ENCODE measurements at regions not wholly inside any gene's neighbourhood (a gene's known extent, or its start where the extent isn't known, plus 50 kb on each side); places are given as distances from the start of the nearest gene placed in this dataset.

DNA sequence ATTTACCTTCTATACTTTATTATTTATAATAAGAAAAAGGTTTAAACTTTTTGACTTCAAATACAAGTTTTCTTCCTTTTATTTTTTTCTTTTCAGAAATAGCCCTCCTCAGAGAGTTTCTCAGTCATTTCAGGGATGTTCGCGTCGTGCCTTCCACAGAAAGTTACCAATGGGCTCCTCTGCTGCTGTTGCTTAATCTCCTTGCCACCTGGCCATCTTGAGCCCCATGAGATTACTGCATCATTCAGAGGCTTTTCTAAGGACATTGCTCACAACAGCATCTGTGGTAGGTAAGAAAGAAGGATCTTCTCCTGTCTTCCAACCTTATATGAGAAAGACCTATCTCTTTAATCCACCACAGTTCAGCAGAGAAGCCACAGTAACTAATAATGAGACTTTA is 1361.9 kb upstream of the ADGRL3 start:
- no peak for DNase-seq (ENCODE audit: low spot score in 2 of 2)
- TF ChIP-seq POLR2A (IDR thresholded peaks at IDR 0.05) = no peak
- TF ChIP-seq, protein P1, sequence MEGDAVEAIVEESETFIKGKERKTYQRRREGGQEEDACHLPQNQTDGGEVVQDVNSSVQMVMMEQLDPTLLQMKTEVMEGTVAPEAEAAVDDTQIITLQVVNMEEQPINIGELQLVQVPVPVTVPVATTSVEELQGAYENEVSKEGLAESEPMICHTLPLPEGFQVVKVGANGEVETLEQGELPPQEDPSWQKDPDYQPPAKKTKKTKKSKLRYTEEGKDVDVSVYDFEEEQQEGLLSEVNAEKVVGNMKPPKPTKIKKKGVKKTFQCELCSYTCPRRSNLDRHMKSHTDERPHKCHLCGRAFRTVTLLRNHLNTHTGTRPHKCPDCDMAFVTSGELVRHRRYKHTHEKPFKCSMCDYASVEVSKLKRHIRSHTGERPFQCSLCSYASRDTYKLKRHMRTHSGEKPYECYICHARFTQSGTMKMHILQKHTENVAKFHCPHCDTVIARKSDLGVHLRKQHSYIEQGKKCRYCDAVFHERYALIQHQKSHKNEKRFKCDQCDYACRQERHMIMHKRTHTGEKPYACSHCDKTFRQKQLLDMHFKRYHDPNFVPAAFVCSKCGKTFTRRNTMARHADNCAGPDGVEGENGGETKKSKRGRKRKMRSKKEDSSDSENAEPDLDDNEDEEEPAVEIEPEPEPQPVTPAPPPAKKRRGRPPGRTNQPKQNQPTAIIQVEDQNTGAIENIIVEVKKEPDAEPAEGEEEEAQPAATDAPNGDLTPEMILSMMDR (IDR thresholded peaks at IDR 0.05) = no peak
- H3K4me3 ChIP-seq (ENCODE audit: low read depth, poor library complexity, severe bottlenecking) = no peak overlapping the region
- WGBS, 2 donors = 93 to 100% methylated on average over 3 of the region's 3 CpGs
- intact Hi-C loops (cut with DNase I; ENCODE audit: low total_unique reads) = no loop called here

DNA sequence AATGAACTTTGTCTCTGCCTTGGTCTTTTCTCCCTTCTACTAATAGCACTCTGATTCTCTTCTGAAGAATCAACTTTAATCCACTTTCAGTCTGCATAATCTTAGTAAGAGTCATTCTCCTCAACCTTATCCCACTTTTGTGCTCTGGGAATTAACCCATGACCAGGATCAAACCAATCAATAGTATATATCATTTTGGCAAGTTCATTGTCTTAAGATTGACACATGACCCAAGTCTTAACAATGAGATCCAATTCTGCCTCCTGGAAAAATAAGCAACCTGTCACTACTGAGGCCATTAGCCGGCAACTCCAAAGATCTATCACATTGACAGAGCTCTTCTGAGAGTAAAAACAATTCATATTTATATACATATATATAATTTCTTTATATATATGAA is 1358.4 kb upstream of the ADGRL3 start:
- 84 to 86% methylated on average over 1 of the region's 1 CpG for WGBS, 2 donors
- intact Hi-C loops (cut with DNase I; ENCODE audit: low total_unique reads) = no loop called here
- TF ChIP-seq, protein P1 (IDR thresholded peaks at IDR 0.05) = no peak
- no peak for TF ChIP-seq POLR2A (IDR thresholded peaks at IDR 0.05)
- no peak for DNase-seq (ENCODE audit: low spot score in 2 of 2)
- H3K4me3 ChIP-seq (ENCODE audit: low read depth, poor library complexity, severe bottlenecking) = no peak overlapping the region

DNA sequence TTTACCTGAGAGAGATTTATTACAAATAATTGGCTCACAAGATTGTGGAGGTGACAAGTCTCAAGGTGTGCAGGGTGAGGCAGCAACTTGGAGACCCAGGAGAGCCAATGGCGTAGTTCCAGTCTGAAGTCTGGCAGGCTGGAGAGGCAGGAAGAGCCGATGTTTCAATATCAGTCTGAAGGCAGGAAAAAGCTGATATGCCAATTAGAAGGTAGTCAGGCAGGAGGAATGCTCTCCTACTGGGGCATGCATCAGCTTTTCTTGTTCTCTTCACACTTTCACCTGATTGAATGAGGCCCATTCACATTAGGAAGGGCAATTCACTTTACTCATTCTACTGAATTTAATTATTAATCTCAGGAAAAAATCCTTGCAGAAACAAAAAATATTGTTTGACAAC is 1351.7 kb upstream of the ADGRL3 start:
- no peak overlapping the region for H3K4me3 ChIP-seq (ENCODE audit: low read depth, poor library complexity, severe bottlenecking)
- intact Hi-C loops (cut with DNase I; ENCODE audit: low total_unique reads) = no loop called here
- 47 to 64% methylated on average over 2 of the region's 2 CpGs for WGBS, 2 donors
- TF ChIP-seq, protein P1 (IDR thresholded peaks at IDR 0.05) = no peak
- TF ChIP-seq POLR2A (IDR thresholded peaks at IDR 0.05) = no peak
- DNase-seq (ENCODE audit: low spot score in 2 of 2) = no peak

DNA sequence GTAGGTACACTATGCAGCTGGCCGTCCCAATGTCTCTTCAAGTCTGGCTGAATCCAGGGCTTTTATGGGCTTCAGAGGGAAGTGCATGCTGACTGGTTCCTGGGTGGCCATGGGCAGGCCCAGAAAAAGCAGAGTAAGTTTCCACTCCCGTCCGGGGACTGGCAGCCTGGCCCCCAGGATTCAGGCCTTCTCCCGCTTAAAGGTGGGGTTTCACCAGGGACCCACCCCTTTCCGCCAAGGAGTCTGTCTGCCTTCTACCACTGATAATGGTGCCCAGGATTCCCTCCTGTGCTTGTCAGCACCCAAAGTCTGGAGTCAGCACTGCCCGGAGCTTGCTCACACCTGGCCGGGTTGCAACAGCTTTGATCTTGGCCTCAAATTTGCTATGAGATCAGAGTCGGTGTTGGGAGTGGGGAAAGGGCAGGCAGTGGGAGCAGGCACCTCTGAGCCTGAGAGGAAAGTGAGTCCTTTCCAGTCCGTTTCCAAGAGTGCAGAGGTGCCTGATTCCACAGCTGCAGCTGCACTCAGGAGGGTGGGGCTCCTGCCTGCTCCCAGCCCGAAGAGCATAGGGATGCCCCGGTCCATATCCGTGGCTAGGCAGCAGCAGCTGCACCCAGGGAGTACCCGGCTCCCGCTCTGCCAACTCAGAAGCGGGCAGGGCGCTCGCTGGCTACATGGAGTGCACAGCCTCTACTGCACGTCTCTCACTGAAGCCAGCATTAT is 1344.3 kb upstream of the ADGRL3 start:
- no peak overlapping the region for H3K4me3 ChIP-seq (ENCODE audit: low read depth, poor library complexity, severe bottlenecking)
- TF ChIP-seq, protein P1 (IDR thresholded peaks at IDR 0.05) = no peak
- TF ChIP-seq POLR2A (IDR thresholded peaks at IDR 0.05) = no peak
- no peak for DNase-seq (ENCODE audit: low spot score in 2 of 2)
- intact Hi-C loops (cut with DNase I; ENCODE audit: low total_unique reads) = no loop called here
- 83 to 89% methylated on average over 15 to 18 of the region's 18 CpGs for WGBS, 2 donors

DNA sequence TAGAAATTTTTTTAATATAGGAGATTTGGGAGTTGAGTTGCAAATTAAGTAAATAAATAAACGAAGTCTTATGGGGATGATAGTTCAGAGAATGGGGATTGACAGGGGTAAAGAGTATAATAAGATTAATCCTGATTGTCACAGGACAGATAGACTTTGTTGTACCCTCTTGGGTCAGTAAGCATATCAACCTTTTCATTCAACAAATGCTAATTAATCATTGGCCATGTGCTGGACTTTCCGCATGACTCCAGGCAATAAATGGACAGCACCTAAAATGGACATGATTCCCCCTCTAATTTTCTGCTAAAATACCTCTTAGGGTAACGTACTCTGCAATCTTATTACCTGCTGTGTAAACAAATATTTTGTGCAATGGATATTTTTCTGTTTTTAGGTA is 1331.1 kb upstream of the ADGRL3 start:
- no peak for DNase-seq (ENCODE audit: low spot score in 2 of 2)
- TF ChIP-seq POLR2A (IDR thresholded peaks at IDR 0.05) = no peak
- TF ChIP-seq, protein P1 (IDR thresholded peaks at IDR 0.05) = no peak
- intact Hi-C loops (cut with DNase I; ENCODE audit: low total_unique reads) = no loop called here
- no peak overlapping the region for H3K4me3 ChIP-seq (ENCODE audit: low read depth, poor library complexity, severe bottlenecking)
- 86 to 87% methylated on average over 3 of the region's 3 CpGs for WGBS, 2 donors

DNA sequence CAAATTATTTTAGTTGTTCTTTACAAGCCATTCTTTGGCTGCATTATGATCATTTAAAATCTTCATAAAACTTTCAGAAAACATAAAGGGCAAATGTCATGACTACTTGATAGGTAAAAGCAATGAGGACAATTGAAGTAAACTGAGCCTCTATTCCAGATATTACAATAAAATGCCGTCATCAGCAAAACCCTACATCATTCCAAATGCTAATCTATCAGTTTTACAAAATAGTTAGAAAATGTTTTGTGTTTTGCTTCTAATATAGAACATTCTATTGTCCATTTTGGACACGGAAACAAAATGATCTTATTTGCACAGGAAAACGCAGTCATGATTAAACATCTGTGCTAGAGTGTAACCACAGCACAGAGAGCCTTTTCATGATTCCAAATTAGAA is 1330.6 kb upstream of the ADGRL3 start:
- TF ChIP-seq, protein P1 (IDR thresholded peaks at IDR 0.05) = no peak
- TF ChIP-seq POLR2A (IDR thresholded peaks at IDR 0.05) = no peak
- no peak for DNase-seq (ENCODE audit: low spot score in 2 of 2)
- WGBS, 2 donors = 86 to 90% methylated on average over 3 of the region's 3 CpGs
- no peak overlapping the region for H3K4me3 ChIP-seq (ENCODE audit: low read depth, poor library complexity, severe bottlenecking)
- intact Hi-C loops (cut with DNase I; ENCODE audit: low total_unique reads) = no loop called here

Measured in lower leg skin (tissue), 4 donors.